Stimulated activated CD8-positive, alpha-beta memory T cell treated with anti-CD3 and anti-CD28 coated beads, Interleukin-15, amount 100 ng/mL, for 24 hours (primary cell): ENCODE measurements at regions not wholly inside any gene's neighbourhood (a gene's known extent, or its start where the extent isn't known, plus 50 kb on each side); places are given as distances from the start of the nearest gene placed in this dataset.
A peak's percentile ranks its signal among the peaks of the same experiment; 100 is the strongest.

Experiments
- DNase-seq: peaks from one replicate; pipeline ENCODE4 v3.0.0-alpha.2; 2020; ENCODE audit warnings: low read depth

DNA sequence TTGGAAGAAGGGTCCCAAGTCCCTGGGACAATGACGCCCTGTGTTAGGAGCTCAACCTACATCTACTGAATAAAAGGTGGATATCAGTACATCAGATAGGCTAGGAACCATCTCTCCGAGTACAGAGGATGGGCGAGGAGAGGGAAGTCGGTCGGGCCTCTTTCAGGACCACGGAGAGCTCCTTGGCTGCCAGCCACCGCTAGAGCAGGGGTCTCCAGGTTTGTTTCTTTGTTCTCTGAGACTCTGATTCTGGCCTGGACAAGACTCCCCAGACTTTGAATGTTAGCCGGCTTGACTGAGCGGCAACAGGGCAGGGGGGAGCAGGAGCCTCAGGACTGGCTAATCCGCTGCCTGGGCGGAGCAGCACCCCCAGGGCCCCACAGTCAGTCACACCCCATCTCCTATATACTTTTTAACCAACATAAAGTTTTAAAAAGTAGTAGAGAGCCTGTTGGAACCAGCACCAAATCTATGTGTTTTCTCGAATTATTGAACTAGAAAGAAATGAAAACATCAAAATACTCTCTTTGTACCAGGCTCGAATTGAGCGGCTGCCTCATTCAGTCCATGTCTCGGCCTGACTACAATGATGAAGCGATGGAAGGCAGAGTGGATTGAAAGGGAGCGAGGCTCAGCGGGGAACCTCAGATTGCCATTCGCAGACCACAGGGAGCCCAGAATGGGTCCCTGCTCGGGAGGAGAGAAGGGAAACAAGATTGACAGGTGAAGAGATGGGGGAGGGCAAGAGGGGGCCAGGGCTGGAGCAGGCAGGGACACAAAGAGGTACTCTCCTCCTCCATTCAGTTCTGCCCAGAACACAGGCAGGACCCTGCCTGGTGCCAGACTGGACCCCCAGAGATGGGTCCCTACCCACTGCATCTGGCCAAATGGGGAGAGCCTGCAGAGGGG, 131.6 kb downstream of the TPRA1 start:
- no peak for DNase-seq

DNA sequence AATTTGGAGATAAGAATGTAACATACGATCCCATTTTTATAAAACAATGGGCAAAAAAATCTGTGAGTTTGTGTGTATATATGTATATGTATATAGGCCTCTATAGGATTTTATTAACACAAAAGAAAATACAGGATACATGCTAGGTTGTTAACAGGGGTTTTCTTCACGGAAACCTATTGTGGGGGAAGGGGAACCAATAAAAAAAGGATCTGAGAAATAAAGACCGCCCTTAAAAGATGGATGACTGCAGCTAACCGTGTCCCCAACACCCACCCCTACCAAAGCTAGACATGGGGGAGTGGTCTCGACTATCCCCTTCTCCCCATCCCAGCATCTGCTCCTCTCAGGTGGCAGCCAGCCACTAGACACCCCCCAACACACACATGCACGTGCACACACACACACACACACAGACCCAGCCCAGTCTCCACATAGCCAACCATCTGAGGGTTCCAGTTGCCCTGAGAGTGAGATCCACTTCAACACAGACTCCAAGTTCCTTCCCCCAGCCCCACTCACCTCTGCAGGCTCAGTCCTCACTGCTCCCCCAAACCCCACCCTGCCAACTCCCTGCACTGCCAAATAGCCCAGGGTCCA, 132.9 kb downstream of the TPRA1 start:
- DNase-seq: no peak

DNA sequence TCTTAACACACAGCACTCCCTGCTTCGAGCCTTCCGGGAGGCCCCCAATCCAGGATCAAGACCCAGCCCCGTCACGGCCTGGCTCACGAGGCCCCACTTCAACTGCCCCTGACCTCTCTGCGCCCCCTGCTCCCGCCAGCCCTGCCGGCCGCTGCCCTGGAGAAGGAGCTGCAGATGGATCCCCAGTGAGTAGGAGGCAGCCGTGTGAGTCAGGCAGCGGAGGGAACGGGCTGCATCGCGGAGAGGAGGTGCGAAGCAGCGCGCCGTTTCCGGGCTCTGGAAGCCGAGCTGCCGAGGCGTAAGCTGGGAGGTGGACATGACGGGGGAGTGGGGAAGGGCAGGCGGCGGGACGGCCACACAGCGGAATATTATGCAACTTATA, 133.4 kb downstream of the TPRA1 start:
- DNase-seq: no peak

DNA sequence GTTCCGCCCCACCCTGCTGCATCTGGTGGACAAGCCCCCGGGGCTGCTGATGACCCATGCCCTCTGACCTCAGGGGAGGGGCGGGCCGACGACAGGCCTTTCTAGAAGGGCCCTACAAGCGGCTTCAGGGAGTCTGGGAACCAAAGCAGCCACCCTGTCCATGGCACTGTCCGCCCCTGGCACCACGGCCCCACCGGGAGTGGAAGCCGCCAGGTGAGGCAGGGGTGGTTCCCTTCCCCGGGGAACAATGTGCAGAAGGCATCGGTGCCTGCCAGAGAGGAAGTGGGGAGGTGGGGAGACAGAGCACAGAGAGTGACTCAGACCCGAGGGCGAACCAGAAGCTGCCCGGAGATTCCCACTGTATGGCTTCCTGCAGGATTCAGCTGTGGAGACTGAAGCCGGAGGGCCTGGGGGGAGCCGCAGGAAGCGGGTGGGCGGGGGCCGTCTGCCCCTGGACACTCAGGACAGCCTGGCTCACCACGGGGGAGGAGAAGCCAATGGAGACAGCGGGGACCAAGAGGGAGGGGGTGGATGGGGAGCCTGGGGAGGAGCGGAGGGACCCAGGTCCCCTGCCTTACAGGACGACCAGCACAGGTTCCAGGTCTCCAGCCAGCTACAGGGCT, 134.0 kb downstream of the TPRA1 start:
- no peak for DNase-seq

DNA sequence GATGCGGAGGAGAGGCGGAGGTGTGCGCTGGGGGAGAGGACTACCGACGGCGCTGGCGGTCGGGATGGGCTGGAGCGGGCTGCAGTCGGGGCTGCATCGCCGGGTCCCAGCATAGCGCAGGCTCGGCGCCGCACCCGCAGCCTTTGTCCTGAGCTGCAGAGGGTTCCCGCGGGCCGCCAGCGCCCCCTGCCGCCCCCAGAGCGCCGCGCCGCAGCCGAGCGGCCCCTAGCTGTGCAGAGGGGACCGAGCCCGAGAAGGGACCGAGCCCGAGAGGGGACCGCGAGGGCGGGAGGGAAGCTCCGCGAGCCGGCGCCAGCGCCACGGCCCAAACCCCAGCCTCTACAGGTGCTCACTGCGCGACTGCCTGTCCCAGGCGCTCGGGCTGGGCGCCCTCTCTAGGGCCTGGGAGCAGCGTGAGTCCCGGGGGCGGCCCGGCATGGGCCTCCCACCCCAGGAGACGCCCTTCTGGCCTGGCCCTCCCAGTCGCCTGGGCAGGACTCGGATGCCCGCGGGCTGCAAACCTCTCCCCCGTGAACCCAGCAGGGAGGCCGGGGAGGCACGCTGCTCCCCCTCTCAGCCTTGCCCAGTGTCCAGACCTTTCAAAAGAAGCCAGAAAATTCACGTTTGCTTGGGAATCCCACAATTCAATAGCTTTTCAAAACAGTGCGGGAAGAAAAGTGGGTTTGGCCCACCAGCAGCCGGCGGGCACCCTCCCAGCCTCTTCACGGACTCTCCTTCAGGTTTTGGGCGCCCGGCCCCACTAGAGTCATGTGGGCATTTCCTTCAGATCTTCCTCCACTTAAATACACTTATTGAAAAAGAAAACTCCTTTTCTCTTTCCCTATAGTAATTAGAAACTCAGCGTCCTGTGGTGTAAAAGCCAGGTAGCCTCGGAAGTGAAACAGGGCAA, 134.7 kb downstream of the TPRA1 start:
- DNase-seq: peak; percentile 28

DNA sequence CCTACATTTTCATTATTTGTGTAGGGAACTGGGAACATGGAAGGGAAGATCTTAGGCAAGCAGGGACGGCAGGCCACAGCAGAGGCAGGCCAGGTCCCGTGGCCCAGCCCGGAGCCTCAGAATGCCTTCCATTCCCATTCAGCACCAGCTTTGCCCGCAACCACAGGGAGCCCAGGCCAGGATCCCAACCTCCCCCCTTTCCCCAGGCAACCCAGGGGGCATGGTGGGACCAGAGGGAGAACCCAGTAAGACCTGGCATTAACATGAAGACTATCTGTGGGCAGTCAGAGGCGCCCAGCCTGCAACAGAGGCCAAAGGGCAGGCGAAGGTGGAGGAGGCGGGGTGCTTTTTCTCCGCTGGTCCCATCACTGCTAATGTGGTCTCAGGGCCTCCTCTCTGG, 135.6 kb downstream of the TPRA1 start:
- no peak for DNase-seq

DNA sequence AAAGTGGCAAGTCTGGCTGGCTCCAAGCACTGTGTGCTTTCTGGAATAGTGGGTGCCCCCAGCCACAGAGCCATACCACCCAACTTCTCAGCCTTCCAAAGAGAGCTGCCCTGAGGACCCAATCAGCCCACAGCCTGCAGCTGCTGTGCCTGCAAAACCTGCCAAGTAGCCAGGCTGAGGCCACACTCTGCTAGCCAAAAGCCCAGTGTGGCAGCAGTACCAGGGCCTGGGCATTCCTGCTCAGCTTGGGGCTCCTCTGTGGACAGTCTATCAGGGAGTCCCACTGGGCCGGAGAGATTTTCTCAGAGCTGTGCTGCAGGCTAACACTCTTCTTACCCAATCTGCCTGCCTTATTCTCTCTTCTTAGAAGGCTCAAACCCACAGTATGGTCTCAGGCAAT, 136.5 kb downstream of the TPRA1 start:
- no peak for DNase-seq

DNA sequence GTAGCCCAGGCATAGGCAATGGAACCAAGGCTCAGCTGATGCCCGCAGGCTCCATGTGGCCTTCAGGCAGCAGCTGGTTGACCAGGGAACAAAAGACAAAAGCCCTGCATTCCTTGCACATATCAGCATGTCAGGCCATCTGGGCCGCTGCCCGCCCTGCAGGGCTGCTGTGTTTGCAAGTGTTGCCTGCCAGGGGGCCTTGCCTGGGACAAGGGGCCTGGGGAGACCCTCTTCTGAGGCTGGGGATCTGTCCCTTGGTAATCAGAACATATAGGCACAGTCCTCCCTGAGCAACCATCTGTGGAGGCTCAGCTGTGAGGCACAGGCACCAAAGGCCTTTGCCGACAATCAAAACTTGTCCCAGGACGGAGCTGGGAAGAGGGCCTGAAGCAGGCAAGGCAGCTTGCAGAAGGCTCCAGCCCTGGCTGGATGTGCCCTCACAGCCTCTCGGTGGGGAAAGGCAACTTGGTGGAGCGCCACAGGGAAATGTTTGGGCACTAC, 138.2 kb downstream of the TPRA1 start:
- no peak for DNase-seq

DNA sequence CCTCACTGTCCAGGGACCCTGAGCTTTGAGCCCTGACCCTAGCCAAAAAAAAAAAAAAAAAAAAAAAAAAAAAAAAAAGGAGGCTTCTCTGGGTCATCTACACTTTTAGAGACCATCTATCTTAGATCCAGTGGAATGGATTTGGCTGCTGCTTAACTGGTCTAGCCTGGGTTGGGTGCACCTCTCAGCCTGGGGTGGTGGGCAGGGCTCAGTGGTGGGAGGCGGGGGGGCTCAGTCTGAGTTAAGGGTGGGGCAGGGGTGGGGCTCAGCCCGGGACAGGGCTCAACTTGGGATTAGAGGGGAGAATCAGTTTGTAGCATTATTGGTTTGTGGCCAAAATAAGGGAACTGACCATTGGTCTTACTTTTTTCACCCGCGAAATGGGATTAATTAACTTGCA, 139.2 kb downstream of the TPRA1 start:
- DNase-seq: no peak

DNA sequence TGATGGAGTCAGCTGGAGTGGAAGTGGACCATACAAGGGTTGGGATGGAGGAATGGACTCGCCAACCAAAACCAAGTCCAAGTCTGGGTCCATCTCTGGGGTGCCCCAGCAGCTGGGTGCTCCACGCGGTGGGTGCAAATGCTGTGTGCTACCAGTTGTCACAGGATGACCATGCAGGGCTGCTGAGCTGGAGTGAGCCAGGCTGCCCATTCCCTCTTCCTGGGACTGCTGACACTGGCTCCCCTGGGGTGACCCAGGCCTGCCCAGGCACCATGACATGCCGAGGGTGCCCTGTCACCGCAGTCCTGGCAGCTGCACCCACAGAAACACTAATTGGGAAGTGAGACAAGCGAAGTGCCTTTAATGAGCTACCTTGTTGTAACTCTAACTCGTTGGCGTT, 140.2 kb downstream of the TPRA1 start:
- no peak for DNase-seq

DNA sequence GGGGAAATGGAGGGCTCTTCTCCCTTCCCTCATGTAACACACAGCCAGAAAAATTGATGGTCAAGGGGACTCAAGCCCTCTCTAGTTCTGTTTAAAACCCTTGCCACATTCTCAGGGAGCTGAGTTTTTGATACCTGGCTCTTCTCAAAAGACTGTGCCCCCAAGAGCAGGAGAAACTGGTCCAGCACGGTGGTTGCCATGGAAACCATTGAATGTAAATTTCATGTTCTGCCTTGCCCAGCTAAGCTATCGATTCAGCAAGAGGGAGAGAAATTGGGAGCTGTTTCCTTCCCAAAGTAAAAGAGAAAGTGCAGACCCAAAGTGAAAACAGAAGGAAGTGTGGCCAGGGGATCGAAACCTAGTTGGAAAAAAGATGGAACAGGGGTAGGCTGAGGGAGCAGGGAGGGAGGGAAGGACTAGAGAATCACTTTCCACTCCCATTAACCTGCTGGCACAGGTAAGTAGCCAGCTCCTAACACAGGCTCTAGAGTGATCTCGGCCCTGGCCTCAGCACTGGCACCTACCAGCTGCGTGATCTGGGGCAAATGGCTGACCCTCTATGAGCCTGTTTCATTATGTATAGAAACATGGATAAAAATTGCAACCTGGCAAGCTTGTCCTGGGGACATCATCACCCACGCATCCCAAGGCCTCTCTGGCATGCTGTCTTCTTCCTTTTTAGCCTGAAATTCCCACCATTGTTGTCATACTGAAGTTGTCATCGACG, 140.9 kb downstream of the TPRA1 start:
- DNase-seq: no peak

DNA sequence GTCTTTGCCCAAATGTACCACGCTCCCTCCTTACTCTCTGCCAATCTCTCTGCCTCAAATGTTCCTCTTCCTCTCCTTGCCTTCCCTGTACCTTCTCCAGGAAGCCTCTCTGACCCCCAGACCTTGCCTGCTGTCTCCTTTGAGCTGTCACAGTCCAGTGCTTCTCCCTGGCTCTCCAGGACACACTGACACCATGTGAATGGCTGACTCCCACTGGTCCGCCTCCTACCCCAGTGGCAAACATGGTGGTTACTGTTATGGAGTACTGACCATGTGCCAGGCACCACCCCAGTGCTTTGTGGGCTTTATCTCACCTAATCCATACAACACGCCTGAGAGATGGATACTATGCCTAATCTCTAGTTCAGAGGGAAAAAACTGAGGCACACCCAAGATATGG, 141.9 kb downstream of the TPRA1 start:
- DNase-seq: no peak

DNA sequence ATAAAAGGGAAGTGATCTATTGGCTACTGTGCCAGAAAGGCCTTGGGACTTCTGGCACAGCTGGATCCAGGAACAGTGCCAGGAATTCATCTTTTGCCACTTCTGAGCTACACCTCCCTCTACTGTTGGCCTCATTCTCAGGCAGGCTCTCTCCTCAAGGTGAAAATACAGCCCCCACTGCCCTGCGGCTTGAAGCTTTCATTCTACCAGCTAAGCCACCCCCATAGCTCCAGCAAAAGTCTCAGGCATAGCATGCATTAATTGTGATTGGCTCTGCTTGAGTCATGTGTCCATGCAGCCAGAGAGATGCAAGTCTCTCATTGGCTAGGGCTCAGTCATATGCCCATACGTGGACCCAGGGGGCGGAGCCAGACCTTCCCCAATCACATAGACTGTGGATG, 142.4 kb downstream of the TPRA1 start:
- DNase-seq: no peak

DNA sequence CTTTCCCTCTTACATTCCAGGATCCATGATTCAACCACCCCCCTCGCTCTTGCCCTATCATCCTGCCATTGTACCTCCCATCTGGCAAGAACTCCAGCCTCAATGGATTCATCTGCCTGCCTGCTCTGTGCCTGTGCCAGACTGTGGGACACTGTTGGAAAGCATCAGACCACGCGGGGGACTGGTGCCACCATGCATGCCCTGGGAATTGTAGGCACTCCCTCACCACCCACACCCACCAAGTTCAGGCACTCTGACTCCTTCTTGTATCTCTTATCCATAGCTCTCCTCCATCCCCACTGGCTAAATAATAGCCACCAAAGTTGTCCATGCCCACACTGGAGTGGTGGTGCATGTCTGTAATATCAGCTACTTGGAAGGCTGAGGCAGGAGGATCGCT, 143.8 kb downstream of the TPRA1 start:
- no peak for DNase-seq

DNA sequence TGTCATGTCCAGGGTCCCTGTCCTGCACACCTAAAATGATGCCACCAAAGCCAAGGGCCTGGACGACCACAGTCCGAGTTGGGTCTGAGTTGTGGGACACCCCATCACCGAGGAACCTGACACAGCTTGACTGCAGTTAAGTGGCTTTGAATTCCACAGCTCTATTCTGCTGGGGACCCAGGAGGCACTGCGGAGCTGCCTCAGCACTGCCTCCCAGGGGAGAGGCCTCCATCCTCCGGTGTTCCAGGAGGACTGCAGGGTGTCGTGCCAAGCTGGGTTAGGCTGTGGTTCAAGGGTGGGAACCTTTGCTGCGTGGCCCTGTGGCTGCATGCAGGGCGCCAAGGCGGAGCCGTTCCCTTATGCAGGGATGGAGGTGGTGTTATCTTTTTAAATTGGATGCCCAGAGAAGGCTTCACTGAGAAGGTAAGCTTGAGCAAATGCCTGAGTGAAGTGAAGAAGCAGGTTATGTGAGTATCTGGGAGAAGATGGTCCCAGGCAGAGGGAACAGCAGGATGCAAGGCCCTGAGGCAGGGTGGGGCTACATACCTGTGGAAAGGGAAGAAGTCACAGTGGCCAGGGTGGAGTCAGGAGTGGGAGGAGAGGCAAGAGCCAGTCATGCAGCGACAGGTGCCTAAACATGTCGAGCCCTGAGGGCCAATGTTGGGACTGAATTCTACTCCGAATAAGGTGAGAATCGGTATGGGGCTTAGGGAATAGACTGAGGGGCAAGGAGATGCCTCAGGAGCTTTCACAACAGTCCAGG, 144.8 kb downstream of the TPRA1 start:
- no peak for DNase-seq

DNA sequence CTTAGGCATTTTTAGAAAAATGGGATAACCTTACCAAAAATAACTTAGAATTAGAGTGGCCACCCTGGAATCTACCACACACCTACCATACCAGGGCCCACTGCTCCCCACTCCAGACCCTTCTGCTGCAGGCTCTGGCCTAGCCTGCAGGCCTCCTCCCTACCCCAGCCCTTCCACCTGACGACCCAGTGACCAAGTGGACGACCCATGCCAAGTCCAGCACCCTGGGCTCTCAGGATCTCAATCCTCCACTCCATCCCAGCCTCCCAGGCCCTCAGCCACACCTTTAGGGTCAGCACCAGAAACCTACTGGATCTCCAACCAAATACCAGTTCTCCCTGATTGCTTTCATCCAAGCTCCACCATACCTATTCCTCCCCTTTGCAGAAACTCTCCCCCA, 145.8 kb downstream of the TPRA1 start:
- no peak for DNase-seq

DNA sequence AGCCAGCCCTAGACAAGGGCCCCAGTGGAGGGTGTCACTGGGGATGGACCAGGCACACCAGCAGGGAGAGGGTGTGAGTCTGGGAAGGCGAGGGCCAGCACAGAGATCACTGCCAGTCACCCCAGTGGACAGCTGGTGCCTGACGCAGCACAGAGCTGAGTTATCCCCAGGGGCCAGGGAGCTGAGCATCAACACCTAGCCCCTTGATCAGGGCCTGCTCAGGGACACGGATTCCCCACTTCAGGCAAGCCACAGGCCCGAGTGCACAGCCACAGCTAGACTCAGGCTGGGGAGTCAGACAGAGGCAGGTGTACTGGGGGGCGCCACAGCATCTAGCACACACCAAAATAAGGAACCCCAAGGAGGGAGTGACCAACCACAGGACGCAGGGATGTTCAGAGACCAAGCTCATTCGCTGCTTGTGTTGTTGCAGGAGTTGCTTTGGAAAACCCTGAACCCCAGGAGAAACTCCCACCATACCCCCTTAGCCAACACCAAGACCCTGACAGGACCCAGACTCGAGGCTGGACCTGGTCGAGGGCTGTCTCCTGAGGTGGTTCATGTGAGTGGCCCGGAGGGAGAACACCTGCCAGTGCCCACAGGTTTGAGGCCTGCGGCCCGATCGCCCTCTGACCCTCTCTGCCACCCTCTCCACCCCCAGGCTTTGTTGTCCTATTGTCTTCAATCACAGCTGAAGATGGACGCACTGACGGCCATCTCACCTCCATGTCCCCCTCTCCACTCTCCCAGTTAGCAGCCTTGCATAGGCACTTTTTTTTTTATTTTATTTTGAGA, 146.8 kb downstream of the TPRA1 start:
- no peak for DNase-seq

DNA sequence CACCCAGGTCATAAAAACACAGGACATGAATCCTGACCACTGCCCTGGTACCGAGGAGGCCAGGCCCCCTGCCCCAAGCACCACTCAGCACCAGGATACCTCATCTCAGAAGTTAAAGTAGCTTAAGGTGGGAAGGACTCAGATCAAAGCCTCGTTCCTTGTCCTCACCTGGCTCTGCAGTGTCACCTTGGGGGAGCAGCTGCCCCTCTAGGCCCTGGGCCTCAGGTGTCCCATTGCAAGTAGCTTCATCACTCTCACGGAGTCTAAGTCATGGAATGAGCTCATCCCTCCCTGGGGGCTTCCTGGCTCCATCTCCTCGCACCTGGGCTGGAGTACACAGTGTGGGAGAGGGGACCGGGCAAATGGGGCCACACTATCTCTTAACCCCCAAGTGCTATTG, 148.0 kb downstream of the TPRA1 start:
- no peak for DNase-seq

DNA sequence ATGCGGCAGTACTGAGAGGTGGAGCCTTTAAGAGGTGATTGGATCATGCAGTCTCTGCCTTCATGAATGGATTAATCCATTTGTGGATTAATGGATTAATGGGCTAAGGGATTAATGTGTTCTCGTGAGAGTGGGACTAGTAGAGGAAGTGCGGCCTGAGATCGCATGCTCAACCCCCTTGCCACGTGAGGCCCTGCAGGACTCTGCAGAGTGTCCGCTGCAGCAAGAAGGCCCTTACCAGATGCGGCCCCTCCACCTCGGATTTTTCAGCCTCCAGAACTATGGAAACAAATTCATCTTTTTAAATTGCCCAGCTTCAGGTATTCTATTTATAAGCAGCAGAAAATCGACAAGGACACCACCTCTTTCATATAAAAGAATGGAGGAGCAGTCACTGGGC, 148.8 kb downstream of the TPRA1 start:
- DNase-seq: no peak

DNA sequence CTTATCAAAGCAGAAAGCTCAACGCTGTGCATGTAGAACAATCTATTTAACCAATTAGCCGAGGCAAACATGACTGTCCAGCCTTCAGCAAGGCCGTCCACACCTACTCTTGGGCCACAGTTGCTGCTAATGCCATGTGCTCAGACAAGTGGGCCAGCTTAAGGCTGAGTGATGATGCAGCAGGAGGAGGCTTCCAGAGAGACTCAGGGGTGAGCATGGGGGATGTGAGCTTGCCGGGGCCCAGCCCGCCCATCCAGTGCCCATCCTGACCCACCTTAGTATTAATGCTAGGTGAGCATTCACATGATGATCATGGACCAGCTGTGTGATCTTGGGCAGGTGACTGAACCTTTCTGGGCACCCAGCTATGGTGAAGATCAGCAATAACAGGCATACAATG, 150.1 kb downstream of the TPRA1 start:
- no peak for DNase-seq
